SH-SY5Y (cell line): ENCODE measurements at regions not wholly inside any gene's neighbourhood (a gene's known extent, or its start where the extent isn't known, plus 50 kb on each side); places are given as distances from the start of the nearest gene placed in this dataset.

ENCODE experiments used
- GATA2 ChIP-seq: IDR thresholded peaks from 2 replicates; pipeline ENCODE4 v1.6.1; 2011; ENCODE audit warnings: mild to moderate bottlenecking, low read depth, low read length
- GATA3 ChIP-seq: IDR thresholded peaks from 2 replicates; pipeline ENCODE4 v1.6.1; 2011; ENCODE audit warnings: low read depth, mild to moderate bottlenecking, low read length, moderate library complexity

- TF ChIP-seq GATA3 (no peak), GATA2 (no peak)
Measured at GRCh38 chr2:219737270-219737691, 109.9 kb downstream of the SLC4A3 start.
